H1 (cell line): ENCODE measurements at regions not wholly inside any gene's neighbourhood (a gene's known extent, or its start where the extent isn't known, plus 50 kb on each side); places are given as distances from the start of the nearest gene placed in this dataset.

ENCODE experiments used
- EP300 ChIP-seq, 2 experiments: IDR thresholded peaks; 1 replicate in 1 of 2; 2 replicates in 1 of 2; pipeline ENCODE4 v1.6.1; 2011 to 2012; ENCODE audit warnings: low read depth in 2 of 2, low read length in 2 of 2, mild to moderate bottlenecking in 2 of 2, borderline replicate concordance in 1 of 2, inconsistent platforms in 1 of 2, moderate library complexity in 1 of 2
- GABPA ChIP-seq: IDR thresholded peaks from 2 replicates; pipeline ENCODE4 v1.6.1; 2011; ENCODE audit warnings: mild to moderate bottlenecking, low read length, moderate library complexity, borderline replicate concordance; ENCODE audit not compliant: insufficient read depth
- MAX ChIP-seq: IDR thresholded peaks from 2 replicates; pipeline ENCODE4 v1.6.1; 2012; ENCODE audit warnings: inconsistent platforms
- NRF1 ChIP-seq: IDR thresholded peaks from 2 replicates; pipeline ENCODE4 v1.6.1; 2011; ENCODE audit warnings: mild to moderate bottlenecking, low read depth, low read length, improper control_type of control experiment
- PHF8 ChIP-seq: fragments of 200-600 bp; sonication (generic); conservative IDR thresholded peaks from 2 replicates; pipeline ENCODE4 v1.7.1; 2012; ENCODE audit warnings: low read depth, mild to moderate bottlenecking, inconsistent platforms, low read length, moderate library complexity
- POLR2A ChIP-seq, 2 experiments: IDR thresholded peaks; 1 replicate in 1 of 2; 2 replicates in 1 of 2; pipeline ENCODE4 v1.6.1; 2011; ENCODE audit warnings: low read depth in 2 of 2, low read length in 2 of 2, mild to moderate bottlenecking in 2 of 2; ENCODE audit errors: control extremely low read depth in 1 of 2
- POLR2AphosphoS5 ChIP-seq: IDR thresholded peaks from 2 replicates; pipeline ENCODE4 v1.6.1; 2011; ENCODE audit warnings: low read depth, low read length
- SUZ12 ChIP-seq: fragments of 200-600 bp; sonication (generic); IDR thresholded peaks from 2 replicates; pipeline ENCODE4 v1.6.1; 2012; ENCODE audit warnings: mild to moderate bottlenecking, inconsistent platforms, low read length, moderate library complexity, mixed read lengths
- TBP ChIP-seq: IDR thresholded peaks from 2 replicates; pipeline ENCODE4 v1.6.1; 2011; ENCODE audit warnings: low read depth, low read length, improper control_type of control experiment
- TF ChIP-seq, protein P1 (sequence below), 3 experiments: IDR thresholded peaks; 1 replicate in 2 of 3; 2 replicates in 1 of 3; pipeline versions ENCODE4 v1.5.1 to v1.6.1; 2011; ENCODE audit warnings: low read length in 3 of 3, mild to moderate bottlenecking in 3 of 3, inconsistent platforms in 2 of 3, low read depth in 1 of 3, moderate library complexity in 1 of 3; ENCODE audit not compliant: insufficient read depth in 1 of 3; ENCODE audit errors: control extremely low read depth in 1 of 3
- TF ChIP-seq, protein P2 (sequence below): IDR thresholded peaks from 2 replicates; pipeline ENCODE4 v1.6.1; 2011; ENCODE audit warnings: low read length, improper control_type of control experiment

GRCh38 chr12:94768398-94769046 is 118.2 kb upstream of the TMCC3 start:
- TF ChIP-seq TBP (no peak), POLR2A (IDR thresholded peaks at IDR 0.05; ENCODE audit: control extremely low read depth in 1 of 2, low read depth in 2 of 2, low read length in 2 of 2) (no peak), EP300 (IDR thresholded peaks at IDR 0.05; ENCODE audit: borderline replicate concordance in 1 of 2, low read depth in 2 of 2, low read length in 2 of 2) (no peak), NRF1 (no peak), GABPA (no peak), POLR2AphosphoS5 (no peak), PHF8 (no peak), MAX (no peak), SUZ12 (no peak)
- TF ChIP-seq, protein P1, sequence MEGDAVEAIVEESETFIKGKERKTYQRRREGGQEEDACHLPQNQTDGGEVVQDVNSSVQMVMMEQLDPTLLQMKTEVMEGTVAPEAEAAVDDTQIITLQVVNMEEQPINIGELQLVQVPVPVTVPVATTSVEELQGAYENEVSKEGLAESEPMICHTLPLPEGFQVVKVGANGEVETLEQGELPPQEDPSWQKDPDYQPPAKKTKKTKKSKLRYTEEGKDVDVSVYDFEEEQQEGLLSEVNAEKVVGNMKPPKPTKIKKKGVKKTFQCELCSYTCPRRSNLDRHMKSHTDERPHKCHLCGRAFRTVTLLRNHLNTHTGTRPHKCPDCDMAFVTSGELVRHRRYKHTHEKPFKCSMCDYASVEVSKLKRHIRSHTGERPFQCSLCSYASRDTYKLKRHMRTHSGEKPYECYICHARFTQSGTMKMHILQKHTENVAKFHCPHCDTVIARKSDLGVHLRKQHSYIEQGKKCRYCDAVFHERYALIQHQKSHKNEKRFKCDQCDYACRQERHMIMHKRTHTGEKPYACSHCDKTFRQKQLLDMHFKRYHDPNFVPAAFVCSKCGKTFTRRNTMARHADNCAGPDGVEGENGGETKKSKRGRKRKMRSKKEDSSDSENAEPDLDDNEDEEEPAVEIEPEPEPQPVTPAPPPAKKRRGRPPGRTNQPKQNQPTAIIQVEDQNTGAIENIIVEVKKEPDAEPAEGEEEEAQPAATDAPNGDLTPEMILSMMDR (IDR thresholded peaks at IDR 0.05; ENCODE audit: control extremely low read depth in 1 of 3, insufficient read depth in 1 of 3, low read depth in 1 of 3, low read length in 3 of 3) = no peak
- TF ChIP-seq, protein P2, sequence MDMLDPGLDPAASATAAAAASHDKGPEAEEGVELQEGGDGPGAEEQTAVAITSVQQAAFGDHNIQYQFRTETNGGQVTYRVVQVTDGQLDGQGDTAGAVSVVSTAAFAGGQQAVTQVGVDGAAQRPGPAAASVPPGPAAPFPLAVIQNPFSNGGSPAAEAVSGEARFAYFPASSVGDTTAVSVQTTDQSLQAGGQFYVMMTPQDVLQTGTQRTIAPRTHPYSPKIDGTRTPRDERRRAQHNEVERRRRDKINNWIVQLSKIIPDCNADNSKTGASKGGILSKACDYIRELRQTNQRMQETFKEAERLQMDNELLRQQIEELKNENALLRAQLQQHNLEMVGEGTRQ = no peak
